ENCODE measurements at regions not wholly inside any gene's neighbourhood (a gene's known extent, or its start where the extent isn't known, plus 50 kb on each side); places are given as distances from the start of the nearest gene placed in this dataset.

DNA sequence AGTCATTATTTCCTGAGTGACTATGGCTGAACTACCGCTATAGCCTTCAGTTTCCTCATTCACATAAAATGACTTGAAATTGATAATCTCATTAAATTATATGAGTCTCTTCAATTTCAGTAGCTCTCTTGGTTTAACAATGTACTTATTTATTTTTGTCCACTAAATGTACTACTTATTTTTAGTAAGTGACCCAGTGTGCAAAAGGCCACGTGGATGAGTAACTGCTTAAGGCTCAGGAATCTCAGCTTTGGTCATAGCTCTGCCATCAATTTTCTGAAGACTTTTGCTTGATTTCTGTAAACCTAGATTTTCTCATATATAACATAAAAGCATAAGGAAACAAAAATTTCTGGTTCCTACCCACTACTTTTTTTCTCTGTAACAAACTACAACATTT lies 1132.9 kb upstream of the CDH8 start:
- H3K4me3 ChIP-seq (ENCODE audit: low read depth, low read length): no peak overlapping the region
- H3K27me3 ChIP-seq: no peaks in the 10 kb centered on the region
- H3K4me1 ChIP-seq: no peaks in the 10 kb centered on the region
- TF ChIP-seq, protein P1, sequence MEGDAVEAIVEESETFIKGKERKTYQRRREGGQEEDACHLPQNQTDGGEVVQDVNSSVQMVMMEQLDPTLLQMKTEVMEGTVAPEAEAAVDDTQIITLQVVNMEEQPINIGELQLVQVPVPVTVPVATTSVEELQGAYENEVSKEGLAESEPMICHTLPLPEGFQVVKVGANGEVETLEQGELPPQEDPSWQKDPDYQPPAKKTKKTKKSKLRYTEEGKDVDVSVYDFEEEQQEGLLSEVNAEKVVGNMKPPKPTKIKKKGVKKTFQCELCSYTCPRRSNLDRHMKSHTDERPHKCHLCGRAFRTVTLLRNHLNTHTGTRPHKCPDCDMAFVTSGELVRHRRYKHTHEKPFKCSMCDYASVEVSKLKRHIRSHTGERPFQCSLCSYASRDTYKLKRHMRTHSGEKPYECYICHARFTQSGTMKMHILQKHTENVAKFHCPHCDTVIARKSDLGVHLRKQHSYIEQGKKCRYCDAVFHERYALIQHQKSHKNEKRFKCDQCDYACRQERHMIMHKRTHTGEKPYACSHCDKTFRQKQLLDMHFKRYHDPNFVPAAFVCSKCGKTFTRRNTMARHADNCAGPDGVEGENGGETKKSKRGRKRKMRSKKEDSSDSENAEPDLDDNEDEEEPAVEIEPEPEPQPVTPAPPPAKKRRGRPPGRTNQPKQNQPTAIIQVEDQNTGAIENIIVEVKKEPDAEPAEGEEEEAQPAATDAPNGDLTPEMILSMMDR (IDR thresholded peaks at IDR 0.05; ENCODE audit: low read depth, low read length): no peak
- DNase-seq: no peak
- no peaks in the 10 kb centered on the region for H3K36me3 ChIP-seq
- no peaks in the 10 kb centered on the region for H3K9me3 ChIP-seq

DNA sequence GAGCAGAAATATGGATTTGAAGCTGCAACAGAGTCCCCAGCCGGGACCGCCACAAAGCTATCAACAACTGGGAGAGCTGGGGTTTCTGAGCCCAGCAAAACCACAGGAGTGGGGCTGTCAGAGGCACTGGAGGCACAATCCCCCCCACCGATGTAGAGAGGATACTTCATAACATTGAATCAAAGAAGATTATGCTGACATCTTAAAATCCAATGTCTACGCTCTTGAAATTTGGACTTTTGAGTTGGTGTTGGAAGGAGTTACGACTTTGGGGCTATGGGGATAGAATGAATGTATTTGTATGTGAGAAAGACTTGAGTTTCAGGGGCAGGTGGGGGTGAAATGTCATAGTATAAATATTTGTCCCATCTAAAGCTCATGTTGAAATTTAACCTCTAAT lies 1121.6 kb upstream of the CDH8 start:
- Histone ChIP-seq H3K36me3 (no peaks in the 10 kb centered on the region), H3K9me3 (no peaks in the 10 kb centered on the region), H3K4me3 (ENCODE audit: low read depth, low read length) (no peak overlapping the region), H3K27me3 (no peaks in the 10 kb centered on the region), H3K4me1 (no peaks in the 10 kb centered on the region)
- no peak for DNase-seq
- TF ChIP-seq, protein P1 (IDR thresholded peaks at IDR 0.05; ENCODE audit: low read depth, low read length): no peak

DNA sequence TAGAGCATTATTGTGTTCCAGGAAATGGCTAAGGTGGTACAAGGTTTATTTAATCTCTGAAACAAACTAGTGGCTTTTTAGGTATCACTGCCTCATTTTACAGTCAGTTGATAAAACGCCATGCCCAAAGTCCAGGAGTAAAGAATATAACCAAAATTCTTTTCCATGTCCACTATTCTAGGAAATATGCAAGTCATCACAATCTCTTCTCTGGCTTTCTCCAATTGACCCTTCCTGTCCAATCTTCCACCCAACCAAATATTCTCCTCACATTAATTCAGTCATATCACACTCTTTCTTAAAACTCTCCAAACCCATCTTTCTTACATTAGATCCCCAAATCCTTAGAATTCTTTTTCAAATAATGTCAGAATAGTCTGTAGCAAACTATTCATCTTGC lies 1110.0 kb upstream of the CDH8 start:
- Histone ChIP-seq H3K36me3 (no peaks in the 10 kb centered on the region), H3K27me3 (no peaks in the 10 kb centered on the region), H3K4me3 (ENCODE audit: low read depth, low read length) (no peak overlapping the region), H3K4me1 (no peaks in the 10 kb centered on the region), H3K9me3 (no peaks in the 10 kb centered on the region; the same call in 1 of the 2 replicates)
- TF ChIP-seq, protein P1 (IDR thresholded peaks at IDR 0.05; ENCODE audit: low read depth, low read length): no peak
- DNase-seq: no peak

DNA sequence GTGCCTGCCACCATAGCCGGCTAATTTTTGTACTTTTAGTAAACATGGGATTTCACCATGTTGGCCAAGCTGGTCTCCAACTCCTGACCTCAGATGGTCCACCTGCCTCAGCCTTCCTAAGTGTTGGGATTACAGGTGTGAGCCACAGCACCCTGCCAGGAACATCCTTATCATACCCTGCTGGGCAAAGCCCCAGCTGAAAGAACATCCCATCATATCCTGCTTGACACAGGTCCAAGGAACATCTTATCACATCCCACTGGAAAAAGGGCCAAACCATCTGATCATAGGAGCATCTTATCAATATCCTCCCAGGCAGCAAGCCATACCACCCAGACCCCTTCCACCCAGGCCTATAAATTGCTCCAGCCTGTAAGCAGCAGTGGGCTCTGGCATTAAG lies 1109.2 kb upstream of the CDH8 start:
- no peak overlapping the region for H3K4me3 ChIP-seq (ENCODE audit: low read depth, low read length)
- TF ChIP-seq, protein P1 (IDR thresholded peaks at IDR 0.05; ENCODE audit: low read depth, low read length): no peak
- no peaks in the 10 kb centered on the region for H3K36me3 ChIP-seq
- no peaks in the 10 kb centered on the region for H3K27me3 ChIP-seq
- no peaks in the 10 kb centered on the region for H3K4me1 ChIP-seq
- no peak for DNase-seq
- no peaks in the 10 kb centered on the region; the same call in 1 of the 2 replicates for H3K9me3 ChIP-seq

DNA sequence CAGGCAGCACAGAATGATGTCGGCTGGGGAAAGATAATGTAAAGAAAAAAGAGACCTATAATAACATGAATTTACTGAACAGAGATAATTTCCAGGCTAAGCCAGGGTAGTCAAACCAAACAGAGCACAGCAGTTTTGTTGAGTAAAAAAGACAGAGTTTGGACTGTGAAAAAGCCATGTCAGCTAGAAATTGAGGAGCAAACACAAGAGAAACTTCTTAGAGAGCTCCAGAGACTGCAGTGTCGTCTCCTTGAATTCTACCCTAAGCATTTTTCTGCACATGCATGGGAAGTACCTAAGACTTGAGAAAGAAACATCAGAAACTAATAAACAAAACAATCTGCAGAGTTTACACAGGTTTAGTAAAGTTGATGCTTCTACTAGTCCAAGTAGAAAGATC lies 1098.8 kb upstream of the CDH8 start:
- Histone ChIP-seq H3K27me3 (no peaks in the 10 kb centered on the region), H3K9me3 (no peaks in the 10 kb centered on the region), H3K4me1 (no peaks in the 10 kb centered on the region), H3K36me3 (no peaks in the 10 kb centered on the region), H3K4me3 (ENCODE audit: low read depth, low read length) (no peak overlapping the region)
- no peak for DNase-seq
- TF ChIP-seq, protein P1 (IDR thresholded peaks at IDR 0.05; ENCODE audit: low read depth, low read length): no peak

DNA sequence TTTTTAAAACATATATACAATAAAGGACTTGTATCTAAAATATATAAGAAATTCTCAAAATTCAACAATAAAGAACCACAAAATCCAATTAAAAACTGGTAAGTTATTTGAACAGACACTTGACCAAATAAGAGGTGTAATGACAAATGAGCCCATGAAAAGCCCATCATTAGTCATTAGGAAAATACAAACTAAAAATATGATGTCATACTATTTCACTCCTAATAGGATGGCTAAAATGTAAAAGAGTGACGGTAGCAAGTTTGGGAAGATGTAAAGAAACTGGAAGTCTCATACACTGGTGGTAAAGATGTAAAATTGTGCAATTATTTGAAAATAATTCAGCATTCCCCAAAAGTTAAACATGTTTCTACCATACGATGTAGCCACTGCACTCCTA lies 1095.3 kb upstream of the CDH8 start:
- DNase-seq: no peak
- no peaks in the 10 kb centered on the region for H3K27me3 ChIP-seq
- H3K4me3 ChIP-seq (ENCODE audit: low read depth, low read length): no peak overlapping the region
- H3K4me1 ChIP-seq: no peaks in the 10 kb centered on the region
- H3K9me3 ChIP-seq: no peaks in the 10 kb centered on the region
- no peaks in the 10 kb centered on the region for H3K36me3 ChIP-seq
- TF ChIP-seq, protein P1 (IDR thresholded peaks at IDR 0.05; ENCODE audit: low read depth, low read length): no peak
